GM23248 (cell line): ENCODE measurements at regions not wholly inside any gene's neighbourhood (a gene's known extent, or its start where the extent isn't known, plus 50 kb on each side); places are given as distances from the start of the nearest gene placed in this dataset.
"Not testable (repeated sequence)": the region's sequence is repeated elsewhere in the genome, so short reads cannot be mapped to it uniquely, and the experiment has no call there.

Experiments used
- EZH2 ChIP-seq: fragments of 200-600 bp; sonication (generic); IDR thresholded peaks from 2 replicates; pipeline ENCODE4 v1.6.1; 2018; ENCODE audit warnings: antibody characterized with exemption, mild to moderate bottlenecking; ENCODE audit not compliant: insufficient read depth, poor library complexity, severe bottlenecking
- EZH2phosphoT487 ChIP-seq: fragments of 200-600 bp; sonication (generic); IDR thresholded peaks from 2 replicates; pipeline ENCODE4 v1.6.1; 2018; ENCODE audit warnings: antibody characterized with exemption, moderate library complexity, mild to moderate bottlenecking, low read depth; ENCODE audit not compliant: insufficient read depth

DNA sequence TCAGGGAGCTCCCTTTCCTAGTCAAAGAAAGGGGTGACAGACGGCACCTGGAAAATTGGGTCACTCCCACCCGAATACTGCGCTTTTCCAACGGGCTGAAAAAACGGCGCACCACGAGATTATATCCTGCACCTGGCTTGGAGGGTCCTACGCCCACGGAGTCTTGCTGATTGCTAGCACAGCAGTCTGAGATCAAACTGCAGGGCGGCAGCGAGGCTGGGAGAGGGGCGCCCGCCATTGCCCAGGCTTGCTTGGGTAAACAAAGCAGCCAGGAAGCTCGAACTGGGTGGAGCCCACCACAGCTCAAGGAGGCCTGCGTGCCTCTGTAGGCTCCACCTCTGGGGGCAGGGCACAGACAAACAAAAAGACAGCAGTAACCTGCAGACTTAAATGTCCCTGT is 580.5 kb downstream of the RAB28 start:
- not testable (repeated sequence) for TF ChIP-seq EZH2, EZH2phosphoT487
